Peyer's patch (tissue), 4 donors: ENCODE measurements at regions not wholly inside any gene's neighbourhood (a gene's known extent, or its start where the extent isn't known, plus 50 kb on each side); places are given as distances from the start of the nearest gene placed in this dataset.

Experiments used
- DNase-seq, 3 donors: peaks; one replicate each; pipeline ENCODE4 v3.0.0-alpha.2; 2017 to 2019
- H3K27ac ChIP-seq, 4 donors: fragments of 200-600 bp; sonication (generic); one replicate each; pipeline ENCODE4 v1.5.1; 2016 to 2019
- H3K27me3 ChIP-seq, 2 donors: fragments of 200-600 bp; sonication (generic); one replicate each; pipeline ENCODE4 v1.5.1; 2019
- H3K36me3 ChIP-seq, 3 donors: fragments of 200-600 bp; sonication (generic); one replicate each; pipeline ENCODE4 v1.5.1; 2016 to 2019
- H3K4me1 ChIP-seq, 4 donors: fragments of 200-600 bp; sonication (generic); one replicate each; pipeline ENCODE4 v1.5.1; 2016 to 2019
- H3K4me3 ChIP-seq, 4 donors: fragments of 200-600 bp; sonication (generic); 1 replicate in 3 of 4; 2 replicates in 1 of 4; pipeline ENCODE4 v1.5.1; 2016 to 2019; ENCODE audit warnings: mild to moderate bottlenecking in 1 of 4
- H3K9me3 ChIP-seq, 4 donors: fragments of 200-600 bp; sonication (generic); one replicate each; pipeline ENCODE4 v1.5.1; 2016 to 2019; ENCODE audit warnings: mild to moderate bottlenecking in 1 of 4
- CTCF ChIP-seq, 6 experiments: fragments of 450-650 bp in 4 of 6; fragments of 200-600 bp in 2 of 6; sonication (generic) in 1 of 6; IDR thresholded peaks; one replicate each; pipeline ENCODE4 v1.5.1; 2017 to 2019; ENCODE audit warnings: antibody characterized with exemption in 6 of 6, mild to moderate bottlenecking in 3 of 6, moderate library complexity in 1 of 6
- POLR2A ChIP-seq, 2 donors: fragments of 450-650 bp; IDR thresholded peaks; one replicate each; pipeline ENCODE4 v1.5.1; 2017; ENCODE audit warnings: antibody characterized with exemption in 2 of 2, mild to moderate bottlenecking in 2 of 2, moderate library complexity in 2 of 2

GRCh38 chr13:106184790-106185189 is 350.7 kb downstream of the EFNB2 start:
- no peak for DNase-seq
- no peaks in the 10 kb centered on the region for H3K9me3 ChIP-seq
- no peaks in the 10 kb centered on the region for H3K36me3 ChIP-seq
- TF ChIP-seq CTCF (IDR thresholded peaks at IDR 0.05) (no peak), POLR2A (IDR thresholded peaks at IDR 0.05) (no peak)
- no peaks in the 10 kb centered on the region for H3K27me3 ChIP-seq
- H3K4me1 ChIP-seq = no peaks in the 10 kb centered on the region
- no peak overlapping the region for H3K4me3 ChIP-seq
- H3K27ac ChIP-seq = no peak overlapping the region

- no peaks in the 10 kb centered on the region for H3K9me3 ChIP-seq
- peak in 1 of 3 donors; percentile 87 for DNase-seq
- H3K4me1 ChIP-seq = no peaks in the 10 kb centered on the region
- H3K4me3 ChIP-seq = no peak overlapping the region
- no peaks in the 10 kb centered on the region for H3K36me3 ChIP-seq
- no peak overlapping the region for H3K27ac ChIP-seq
- no peak for TF ChIP-seq CTCF (IDR thresholded peaks at IDR 0.05)
- TF ChIP-seq POLR2A (IDR thresholded peaks at IDR 0.05) = no peak
- no peaks in the 10 kb centered on the region for H3K27me3 ChIP-seq
Measured at GRCh38 chr13:106183410-106184065, 351.9 kb downstream of the EFNB2 start.

- H3K4me1 ChIP-seq = no peaks in the 10 kb centered on the region
- no peak overlapping the region for H3K27ac ChIP-seq
- no peak for TF ChIP-seq CTCF (IDR thresholded peaks at IDR 0.05)
- TF ChIP-seq POLR2A (IDR thresholded peaks at IDR 0.05) = no peak
- H3K36me3 ChIP-seq = no peaks in the 10 kb centered on the region
- no peak for DNase-seq
- H3K27me3 ChIP-seq = no peaks in the 10 kb centered on the region
- H3K4me3 ChIP-seq = no peak overlapping the region
- no peaks in the 10 kb centered on the region for H3K9me3 ChIP-seq
Measured at GRCh38 chr13:106182404-106182803, 353.1 kb downstream of the EFNB2 start.

GRCh38 chr13:106178816-106179215 is 356.6 kb downstream of the EFNB2 start:
- H3K27ac ChIP-seq = no peak overlapping the region
- no peaks in the 10 kb centered on the region for H3K4me1 ChIP-seq
- no peaks in the 10 kb centered on the region for H3K36me3 ChIP-seq
- H3K4me3 ChIP-seq = no peak overlapping the region
- no peaks in the 10 kb centered on the region for H3K9me3 ChIP-seq
- no peak for TF ChIP-seq POLR2A (IDR thresholded peaks at IDR 0.05)
- TF ChIP-seq CTCF (IDR thresholded peaks at IDR 0.05) = no peak
- DNase-seq = no peak
- no peaks in the 10 kb centered on the region for H3K27me3 ChIP-seq

- Histone ChIP-seq H3K4me1 (no peaks in the 10 kb centered on the region), H3K9me3 (no peaks in the 10 kb centered on the region), H3K4me3 (no peak overlapping the region), H3K27me3 (no peaks in the 10 kb centered on the region), H3K36me3 (no peaks in the 10 kb centered on the region), H3K27ac (no peak overlapping the region)
- no peak for DNase-seq
- TF ChIP-seq POLR2A (IDR thresholded peaks at IDR 0.05) (no peak), CTCF (IDR thresholded peaks at IDR 0.05) (no peak)
Measured at GRCh38 chr13:106177146-106177545, 358.3 kb downstream of the EFNB2 start.

GRCh38 chr13:106176117-106176516 is 359.3 kb downstream of the EFNB2 start:
- no peak for DNase-seq
- Histone ChIP-seq H3K27me3 (no peaks in the 10 kb centered on the region), H3K4me3 (no peak overlapping the region), H3K27ac (no peak overlapping the region), H3K4me1 (no peaks in the 10 kb centered on the region), H3K9me3 (no peaks in the 10 kb centered on the region), H3K36me3 (no peaks in the 10 kb centered on the region)
- TF ChIP-seq POLR2A (IDR thresholded peaks at IDR 0.05) (no peak), CTCF (IDR thresholded peaks at IDR 0.05) (no peak)
